HG02885 (cell line): ENCODE measurements at regions not wholly inside any gene's neighbourhood (a gene's known extent, or its start where the extent isn't known, plus 50 kb on each side); places are given as distances from the start of the nearest gene placed in this dataset.
"Not testable (repeated sequence)": the region's sequence is repeated elsewhere in the genome, so short reads cannot be mapped to it uniquely, and the experiment has no call there.

Experiments used
- ATAC-seq: cut with Tn5 transposase; IDR thresholded peaks from one replicate; pipeline ENCODE4 v1.9.1; 2021; ENCODE audit warnings: mild to moderate bottlenecking; ENCODE audit not compliant: unreplicated experiment, poor library complexity

- no peak for ATAC-seq
These were observed 356.8 kb upstream of the PCDH10 start for GRCh38 chr4:132792310-132792709.

GRCh38 chr4:132797856-132798255, 351.2 kb upstream of the PCDH10 start:
- ATAC-seq, result no peak

GRCh38 chr4:132809298-132810032, 339.6 kb upstream of the PCDH10 start:
- no peak for ATAC-seq

- ATAC-seq, result not testable (repeated sequence)
These were observed 336.0 kb upstream of the PCDH10 start for GRCh38 chr4:132813061-132813460.

- no peak for ATAC-seq
These were observed 331.0 kb upstream of the PCDH10 start for GRCh38 chr4:132818091-132818490.

- ATAC-seq, result no peak
These were observed 325.7 kb upstream of the PCDH10 start for GRCh38 chr4:132823419-132823818.

GRCh38 chr4:132824761-132825160, 324.3 kb upstream of the PCDH10 start:
- no peak for ATAC-seq

- peak; percentile 89 for ATAC-seq
These were observed 321.6 kb upstream of the PCDH10 start for GRCh38 chr4:132827522-132827921.

GRCh38 chr4:132838244-132838643, 310.9 kb upstream of the PCDH10 start:
- ATAC-seq, result no peak

- no peak for ATAC-seq
These were observed 310.0 kb upstream of the PCDH10 start for GRCh38 chr4:132839070-132839469.

GRCh38 chr4:132859929-132860328, 289.2 kb upstream of the PCDH10 start:
- no peak for ATAC-seq

GRCh38 chr4:132860976-132861375, 288.1 kb upstream of the PCDH10 start:
- no peak for ATAC-seq

- no peak for ATAC-seq
These were observed 285.5 kb upstream of the PCDH10 start for GRCh38 chr4:132863619-132864018.

- ATAC-seq, result no peak
These were observed 283.6 kb upstream of the PCDH10 start for GRCh38 chr4:132865458-132865857.

- no peak for ATAC-seq
These were observed 283.2 kb upstream of the PCDH10 start for GRCh38 chr4:132865922-132866321.

GRCh38 chr4:132866616-132867015, 282.5 kb upstream of the PCDH10 start:
- ATAC-seq, result no peak

GRCh38 chr4:132893787-132894186, 255.3 kb upstream of the PCDH10 start:
- ATAC-seq, result no peak

GRCh38 chr4:132901224-132901623, 247.9 kb upstream of the PCDH10 start:
- ATAC-seq, result no peak

GRCh38 chr4:132910229-132910748, 238.8 kb upstream of the PCDH10 start:
- no peak for ATAC-seq

GRCh38 chr4:132918096-132918495, 231.0 kb upstream of the PCDH10 start:
- ATAC-seq, result no peak

GRCh38 chr4:132923516-132923915, 225.6 kb upstream of the PCDH10 start:
- ATAC-seq, result no peak

- ATAC-seq, result no peak
These were observed 214.2 kb upstream of the PCDH10 start for GRCh38 chr4:132934911-132935310.
